ENCODE measurements at regions not wholly inside any gene's neighbourhood (a gene's known extent, or its start where the extent isn't known, plus 50 kb on each side); places are given as distances from the start of the nearest gene placed in this dataset.

DNA sequence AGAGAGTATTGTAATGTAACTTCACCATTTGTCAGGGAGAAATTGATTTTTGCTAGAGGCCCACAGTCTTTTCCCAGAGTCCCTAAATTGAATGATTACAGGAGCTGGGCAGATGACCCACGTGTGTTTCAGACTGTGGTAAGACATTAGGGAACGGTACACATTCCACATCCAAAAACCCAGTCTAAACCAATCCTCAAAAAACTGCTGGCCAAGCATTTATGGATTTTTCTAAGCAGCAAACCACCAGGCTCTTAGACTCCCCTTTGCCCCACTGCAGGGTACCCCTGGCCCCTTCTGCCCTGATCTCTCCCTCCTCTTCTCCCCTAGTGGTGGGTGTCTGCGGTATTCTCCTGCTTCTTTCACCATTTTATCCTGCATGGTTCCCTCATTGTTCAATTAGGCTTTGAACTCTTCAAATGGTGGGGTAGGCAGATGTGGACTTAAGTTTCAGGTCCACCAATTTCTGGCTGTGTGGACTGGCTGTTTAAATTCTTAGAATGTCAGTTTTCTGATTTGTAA lies 135.5 kb upstream of the SORCS3 start:
- Mint-ChIP-seq H3K9me3 (ENCODE audit: unreplicated experiment) (no peaks in the 10 kb centered on the region), H3K4me3 (ENCODE audit: unreplicated experiment) (no peak overlapping the region), H3K36me3 (ENCODE audit: insufficient read depth, unreplicated experiment) (no peaks in the 10 kb centered on the region), H3K4me1 (ENCODE audit: insufficient read depth, unreplicated experiment) (no peaks in the 10 kb centered on the region), H3K27me3 (ENCODE audit: insufficient read depth, unreplicated experiment) (peaks cover 21% of the 10 kb centered on the region), H3K27ac (ENCODE audit: low read depth, unreplicated experiment) (no peak overlapping the region)
- TF ChIP-seq, protein P1, sequence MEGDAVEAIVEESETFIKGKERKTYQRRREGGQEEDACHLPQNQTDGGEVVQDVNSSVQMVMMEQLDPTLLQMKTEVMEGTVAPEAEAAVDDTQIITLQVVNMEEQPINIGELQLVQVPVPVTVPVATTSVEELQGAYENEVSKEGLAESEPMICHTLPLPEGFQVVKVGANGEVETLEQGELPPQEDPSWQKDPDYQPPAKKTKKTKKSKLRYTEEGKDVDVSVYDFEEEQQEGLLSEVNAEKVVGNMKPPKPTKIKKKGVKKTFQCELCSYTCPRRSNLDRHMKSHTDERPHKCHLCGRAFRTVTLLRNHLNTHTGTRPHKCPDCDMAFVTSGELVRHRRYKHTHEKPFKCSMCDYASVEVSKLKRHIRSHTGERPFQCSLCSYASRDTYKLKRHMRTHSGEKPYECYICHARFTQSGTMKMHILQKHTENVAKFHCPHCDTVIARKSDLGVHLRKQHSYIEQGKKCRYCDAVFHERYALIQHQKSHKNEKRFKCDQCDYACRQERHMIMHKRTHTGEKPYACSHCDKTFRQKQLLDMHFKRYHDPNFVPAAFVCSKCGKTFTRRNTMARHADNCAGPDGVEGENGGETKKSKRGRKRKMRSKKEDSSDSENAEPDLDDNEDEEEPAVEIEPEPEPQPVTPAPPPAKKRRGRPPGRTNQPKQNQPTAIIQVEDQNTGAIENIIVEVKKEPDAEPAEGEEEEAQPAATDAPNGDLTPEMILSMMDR (IDR thresholded peaks at IDR 0.05; ENCODE audit: unreplicated experiment) = no peak
- DNase-seq (ENCODE audit: unreplicated experiment) = no peak
- POLR2A ChIA-PET = no interaction called here
- no TSS peak for BruUV-seq (replicated peaks)
- CTCF ChIA-PET = no interaction called here
- intact Hi-C loops (cut with micrococcal nuclease) = no loop called here

DNA sequence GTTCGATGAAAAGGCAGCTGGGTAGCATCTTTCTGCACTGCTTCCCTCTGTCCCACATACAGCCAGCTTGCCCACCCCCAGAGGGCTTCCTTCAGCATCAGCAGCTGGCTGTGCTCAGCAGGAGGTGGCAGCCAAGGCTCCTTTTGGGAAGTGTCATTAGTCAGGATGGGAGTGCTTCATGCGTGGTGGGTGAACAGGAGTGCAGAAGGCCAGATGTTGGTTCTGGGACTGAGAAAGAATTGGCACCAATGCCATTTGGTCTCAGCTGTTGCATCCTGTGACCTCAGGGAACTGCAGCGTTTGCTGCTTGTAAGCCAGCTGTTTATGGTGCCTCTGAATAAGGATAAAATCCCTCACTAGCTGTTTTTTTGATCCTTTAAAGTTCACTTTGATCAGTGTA lies 131.1 kb upstream of the SORCS3 start:
- no peaks in the 10 kb centered on the region for H3K4me1 Mint-ChIP-seq (ENCODE audit: insufficient read depth, unreplicated experiment)
- no TSS peak for BruUV-seq (replicated peaks)
- no peak overlapping the region for H3K27ac Mint-ChIP-seq (ENCODE audit: low read depth, unreplicated experiment)
- peaks cover 21% of the 10 kb centered on the region for H3K27me3 Mint-ChIP-seq (ENCODE audit: insufficient read depth, unreplicated experiment)
- H3K36me3 Mint-ChIP-seq (ENCODE audit: insufficient read depth, unreplicated experiment) = no peaks in the 10 kb centered on the region
- intact Hi-C loops (cut with micrococcal nuclease) = no loop called here
- no peak for DNase-seq (ENCODE audit: unreplicated experiment)
- H3K9me3 Mint-ChIP-seq (ENCODE audit: unreplicated experiment) = no peaks in the 10 kb centered on the region
- ChIA-PET POLR2A (no interaction called here), CTCF (interaction anchor here (0.6 kb wide), 1 partner anchor 235 kb away, joined by 3 read pairs; no protein-coding TSS in a partner anchor)
- TF ChIP-seq, protein P1 (IDR thresholded peaks at IDR 0.05; ENCODE audit: unreplicated experiment) = no peak
- H3K4me3 Mint-ChIP-seq (ENCODE audit: unreplicated experiment) = no peak overlapping the region

DNA sequence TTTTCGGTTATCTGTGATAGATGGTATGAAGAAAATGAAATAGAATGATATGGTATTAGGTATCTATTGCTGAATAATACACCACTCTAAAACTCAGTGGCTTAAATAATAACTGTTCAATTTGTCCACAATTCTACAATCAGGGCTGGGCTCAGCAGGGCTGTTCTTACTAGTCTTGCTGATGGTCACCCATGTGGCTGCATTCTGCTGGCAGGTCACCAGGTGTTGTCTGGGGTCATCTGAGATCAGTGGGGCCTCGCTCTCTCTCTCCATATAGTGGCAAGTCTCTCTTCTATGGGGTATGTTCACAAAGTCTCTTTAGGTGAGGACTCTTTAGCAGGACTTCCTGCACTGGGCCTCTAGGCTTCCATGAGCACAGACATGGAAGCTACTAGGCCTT lies 130.4 kb upstream of the SORCS3 start:
- BruUV-seq (replicated peaks) = no TSS peak
- H3K4me1 Mint-ChIP-seq (ENCODE audit: insufficient read depth, unreplicated experiment) = no peaks in the 10 kb centered on the region
- no peaks in the 10 kb centered on the region for H3K36me3 Mint-ChIP-seq (ENCODE audit: insufficient read depth, unreplicated experiment)
- intact Hi-C loops (cut with micrococcal nuclease) = no loop called here
- H3K4me3 Mint-ChIP-seq (ENCODE audit: unreplicated experiment) = no peak overlapping the region
- no peak overlapping the region for H3K27ac Mint-ChIP-seq (ENCODE audit: low read depth, unreplicated experiment)
- H3K9me3 Mint-ChIP-seq (ENCODE audit: unreplicated experiment) = no peaks in the 10 kb centered on the region
- TF ChIP-seq, protein P1 (IDR thresholded peaks at IDR 0.05; ENCODE audit: unreplicated experiment) = no peak
- POLR2A ChIA-PET = no interaction called here
- H3K27me3 Mint-ChIP-seq (ENCODE audit: insufficient read depth, unreplicated experiment) = peaks cover 21% of the 10 kb centered on the region
- DNase-seq (ENCODE audit: unreplicated experiment) = no peak
- CTCF ChIA-PET = interaction anchor here (0.6 kb wide), 1 partner anchor 236 kb away, joined by 3 read pairs; no protein-coding TSS in a partner anchor

DNA sequence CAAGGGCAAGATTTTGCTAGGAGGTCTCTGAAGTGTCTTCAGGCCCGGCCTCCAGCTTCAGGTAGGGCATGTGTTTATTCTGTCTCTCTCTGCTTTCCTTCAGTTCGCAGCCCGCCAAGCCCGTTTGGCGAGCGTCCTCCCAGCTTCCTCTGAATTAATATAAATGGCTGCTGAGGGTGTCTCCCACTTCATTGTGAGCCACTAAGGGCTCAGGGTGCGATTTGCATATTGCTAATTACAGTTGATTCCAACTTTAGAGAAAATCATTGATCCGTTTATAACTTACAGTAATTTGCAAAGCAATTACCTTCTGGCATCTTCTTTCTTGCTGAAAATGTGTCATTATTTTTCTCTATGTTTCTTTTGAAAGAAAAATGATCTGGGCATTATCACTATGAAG lies 128.3 kb upstream of the SORCS3 start:
- Mint-ChIP-seq H3K4me1 (ENCODE audit: insufficient read depth, unreplicated experiment) (no peaks in the 10 kb centered on the region), H3K27ac (ENCODE audit: low read depth, unreplicated experiment) (no peak overlapping the region), H3K4me3 (ENCODE audit: unreplicated experiment) (no peak overlapping the region), H3K27me3 (ENCODE audit: insufficient read depth, unreplicated experiment) (peaks cover 4% of the 10 kb centered on the region), H3K9me3 (ENCODE audit: unreplicated experiment) (no peaks in the 10 kb centered on the region), H3K36me3 (ENCODE audit: insufficient read depth, unreplicated experiment) (no peaks in the 10 kb centered on the region)
- ChIA-PET POLR2A (no interaction called here), CTCF (no interaction called here)
- DNase-seq (ENCODE audit: unreplicated experiment) = no peak
- intact Hi-C loops (cut with micrococcal nuclease) = no loop called here
- BruUV-seq (replicated peaks) = no TSS peak
- TF ChIP-seq, protein P1 (IDR thresholded peaks at IDR 0.05; ENCODE audit: unreplicated experiment) = no peak
